Right forelimb (tissue), 1 donor: ENCODE measurements at regions not wholly inside any gene's neighbourhood (a gene's known extent, or its start where the extent isn't known, plus 50 kb on each side); places are given as distances from the start of the nearest gene placed in this dataset.
"Not testable (repeated sequence)": the region's sequence is repeated elsewhere in the genome, so short reads cannot be mapped to it uniquely, and the experiment has no call there.

Source experiments
- DNase-seq: peaks from one replicate; pipeline ENCODE4 v3.0.0-alpha.2; 2018

GRCh38 chr12:90585640-90586304, 369.2 kb downstream of the CCER1 start:
- DNase-seq = no peak

GRCh38 chr12:90576707-90577106, 378.3 kb downstream of the CCER1 start:
- DNase-seq = no peak

GRCh38 chr12:90575995-90576394, 379.0 kb downstream of the CCER1 start:
- no peak for DNase-seq

- no peak for DNase-seq
Observed at GRCh38 chr12:90574676-90575075, 380.3 kb downstream of the CCER1 start.

GRCh38 chr12:90572778-90573177, 382.2 kb downstream of the CCER1 start:
- DNase-seq = no peak

GRCh38 chr12:90569685-90570084, 385.3 kb downstream of the CCER1 start:
- no peak for DNase-seq

GRCh38 chr12:90562671-90563070, 392.3 kb downstream of the CCER1 start:
- DNase-seq = no peak

- DNase-seq = no peak
Observed at GRCh38 chr12:90548595-90548994, 406.4 kb downstream of the CCER1 start.

GRCh38 chr12:90546511-90546910, 408.5 kb downstream of the CCER1 start:
- no peak for DNase-seq

- no peak for DNase-seq
Observed at GRCh38 chr12:90543841-90544240, 411.1 kb downstream of the CCER1 start.

GRCh38 chr12:90543374-90543773, 411.6 kb downstream of the CCER1 start:
- DNase-seq = no peak

- not testable (repeated sequence) for DNase-seq
Observed at GRCh38 chr12:90542852-90543251, 412.1 kb downstream of the CCER1 start.

- DNase-seq = not testable (repeated sequence)
Observed at GRCh38 chr12:90533828-90534227, 421.1 kb downstream of the CCER1 start.

GRCh38 chr12:90520002-90520734, 434.8 kb downstream of the CCER1 start:
- no peak for DNase-seq

- no peak for DNase-seq
Observed at GRCh38 chr12:90519285-90519684, 435.7 kb downstream of the CCER1 start.

- DNase-seq = no peak
Observed at GRCh38 chr12:90515199-90516175, 439.5 kb downstream of the CCER1 start.

GRCh38 chr12:90514325-90514724, 440.7 kb downstream of the CCER1 start:
- no peak for DNase-seq

- DNase-seq = no peak
Observed at GRCh38 chr12:90512518-90512917, 442.5 kb downstream of the CCER1 start.

- DNase-seq = no peak
Observed at GRCh38 chr12:90510948-90511347, 444.0 kb downstream of the CCER1 start.

GRCh38 chr12:90504806-90505205, 450.2 kb downstream of the CCER1 start:
- no peak for DNase-seq

GRCh38 chr12:90502070-90502469, 452.9 kb downstream of the CCER1 start:
- DNase-seq = no peak

- DNase-seq = no peak
Observed at GRCh38 chr12:90501412-90501811, 453.6 kb downstream of the CCER1 start.

GRCh38 chr12:90499795-90500194, 455.2 kb downstream of the CCER1 start:
- DNase-seq = no peak
